WTC11 (cell line): ENCODE measurements at regions not wholly inside any gene's neighbourhood (a gene's known extent, or its start where the extent isn't known, plus 50 kb on each side); places are given as distances from the start of the nearest gene placed in this dataset.

Experiments used
- USF1 ChIP-seq: sonication (generic); formaldehyde crosslinking; IDR thresholded peaks from 2 replicates; pipeline ENCODE4 v1.8.0; 2022; ENCODE audit warnings: mild to moderate bottlenecking, missing genetic modification reagents
- TF ChIP-seq, protein P1 (sequence below): fragments of 200-600 bp; IDR thresholded peaks from 2 replicates; pipeline ENCODE4 v1.8.0; 2022; ENCODE audit warnings: antibody characterized with exemption

- TF ChIP-seq, protein P1, sequence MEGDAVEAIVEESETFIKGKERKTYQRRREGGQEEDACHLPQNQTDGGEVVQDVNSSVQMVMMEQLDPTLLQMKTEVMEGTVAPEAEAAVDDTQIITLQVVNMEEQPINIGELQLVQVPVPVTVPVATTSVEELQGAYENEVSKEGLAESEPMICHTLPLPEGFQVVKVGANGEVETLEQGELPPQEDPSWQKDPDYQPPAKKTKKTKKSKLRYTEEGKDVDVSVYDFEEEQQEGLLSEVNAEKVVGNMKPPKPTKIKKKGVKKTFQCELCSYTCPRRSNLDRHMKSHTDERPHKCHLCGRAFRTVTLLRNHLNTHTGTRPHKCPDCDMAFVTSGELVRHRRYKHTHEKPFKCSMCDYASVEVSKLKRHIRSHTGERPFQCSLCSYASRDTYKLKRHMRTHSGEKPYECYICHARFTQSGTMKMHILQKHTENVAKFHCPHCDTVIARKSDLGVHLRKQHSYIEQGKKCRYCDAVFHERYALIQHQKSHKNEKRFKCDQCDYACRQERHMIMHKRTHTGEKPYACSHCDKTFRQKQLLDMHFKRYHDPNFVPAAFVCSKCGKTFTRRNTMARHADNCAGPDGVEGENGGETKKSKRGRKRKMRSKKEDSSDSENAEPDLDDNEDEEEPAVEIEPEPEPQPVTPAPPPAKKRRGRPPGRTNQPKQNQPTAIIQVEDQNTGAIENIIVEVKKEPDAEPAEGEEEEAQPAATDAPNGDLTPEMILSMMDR = no peak
- no peak for TF ChIP-seq USF1
These were observed 65.3 kb upstream of the MSN start for GRCh38 chrX:65602221-65602560.
